ENCODE measurements at regions not wholly inside any gene's neighbourhood (a gene's known extent, or its start where the extent isn't known, plus 50 kb on each side); places are given as distances from the start of the nearest gene placed in this dataset.
"Not testable (repeated sequence)": the region's sequence is repeated elsewhere in the genome, so short reads cannot be mapped to it uniquely, and the experiment has no call there.

DNA sequence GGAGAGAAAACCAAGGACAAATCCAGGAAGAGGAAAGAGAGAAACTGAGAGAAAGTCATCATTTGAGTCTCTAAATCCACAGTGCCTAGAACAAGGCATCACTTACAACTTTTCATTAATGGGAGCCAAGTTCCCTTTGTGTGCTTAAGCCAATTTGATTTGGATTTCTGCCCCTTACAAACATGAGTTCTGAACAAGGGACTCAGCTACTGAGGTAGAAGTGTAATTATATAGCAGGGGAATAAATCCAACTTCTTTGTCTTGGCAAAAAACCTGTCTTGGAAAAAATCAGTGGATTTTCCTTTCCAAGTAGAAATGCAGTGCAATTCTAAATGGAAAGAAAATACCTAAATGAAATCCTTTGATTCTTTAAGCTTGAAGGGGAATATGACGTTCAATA, 307.2 kb upstream of the CNTN3 start:
- no peak for DNase-seq (ENCODE audit: low spot score)

DNA sequence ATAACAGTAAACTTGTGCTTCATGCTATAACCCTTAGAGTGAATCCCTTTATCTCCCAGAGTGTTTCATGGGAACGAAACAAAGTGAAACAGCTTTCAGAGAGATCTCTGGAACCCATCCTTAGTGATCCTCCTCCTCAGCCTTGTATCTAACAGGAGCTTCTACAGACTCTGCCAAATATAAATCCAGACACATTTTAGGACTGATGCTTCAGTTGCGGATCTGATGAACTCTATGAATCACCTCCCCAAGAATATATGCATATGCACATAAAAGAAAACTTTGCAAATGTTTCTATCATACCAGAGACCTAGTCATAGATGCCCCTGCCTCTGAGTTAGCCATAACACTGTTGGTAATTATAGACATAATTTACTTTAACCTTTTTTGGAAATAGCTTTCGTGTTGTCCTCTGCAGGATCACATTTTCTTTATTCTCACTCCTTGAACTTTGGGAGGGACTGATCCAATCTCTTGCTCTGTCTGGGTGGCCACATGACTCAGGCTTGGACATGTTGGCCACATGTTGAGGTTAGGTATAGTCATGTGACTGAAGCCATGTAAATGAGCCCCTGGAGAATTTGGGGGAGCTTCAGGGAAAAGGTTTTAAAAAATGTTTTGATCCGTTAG, 306.4 kb upstream of the CNTN3 start:
- DNase-seq (ENCODE audit: low spot score) = no peak

DNA sequence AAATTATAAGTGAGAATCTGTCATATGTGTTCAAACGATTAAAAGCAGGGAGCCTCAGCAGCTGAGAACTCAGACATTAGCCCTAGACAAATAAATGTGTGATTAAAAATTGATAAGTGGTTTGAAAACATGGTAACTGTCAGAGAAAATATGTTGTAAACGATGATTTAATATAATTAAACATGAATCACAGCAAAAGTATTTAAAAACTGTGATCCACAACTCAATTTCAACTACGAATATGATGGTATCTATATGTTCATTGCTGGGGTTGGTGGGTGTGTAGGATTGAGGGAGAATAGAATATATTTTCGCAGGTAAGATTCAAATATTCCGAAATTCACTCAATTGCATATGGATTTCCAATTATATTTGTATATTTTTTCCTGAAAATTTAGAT, 302.2 kb upstream of the CNTN3 start:
- no peak for DNase-seq (ENCODE audit: low spot score)

DNA sequence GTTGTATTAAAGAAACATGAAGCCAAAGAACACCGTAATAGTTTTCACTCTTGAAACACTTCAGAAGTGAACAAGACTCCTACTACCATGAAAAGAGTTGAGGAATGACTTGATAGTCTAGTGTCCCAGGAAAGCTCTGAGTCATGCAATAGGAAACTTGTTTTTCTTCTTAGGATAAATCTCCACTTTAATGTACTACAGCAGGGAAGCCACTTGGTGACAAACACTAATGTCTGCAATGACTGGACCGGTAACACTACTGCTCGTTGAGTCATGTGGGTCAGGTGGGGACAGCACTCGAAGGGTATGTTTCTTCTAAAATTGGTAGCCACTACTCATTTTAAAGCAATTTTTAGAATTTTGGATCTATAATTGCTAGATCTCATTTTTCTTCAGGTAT, 291.7 kb upstream of the CNTN3 start:
- no peak for DNase-seq (ENCODE audit: low spot score)

DNA sequence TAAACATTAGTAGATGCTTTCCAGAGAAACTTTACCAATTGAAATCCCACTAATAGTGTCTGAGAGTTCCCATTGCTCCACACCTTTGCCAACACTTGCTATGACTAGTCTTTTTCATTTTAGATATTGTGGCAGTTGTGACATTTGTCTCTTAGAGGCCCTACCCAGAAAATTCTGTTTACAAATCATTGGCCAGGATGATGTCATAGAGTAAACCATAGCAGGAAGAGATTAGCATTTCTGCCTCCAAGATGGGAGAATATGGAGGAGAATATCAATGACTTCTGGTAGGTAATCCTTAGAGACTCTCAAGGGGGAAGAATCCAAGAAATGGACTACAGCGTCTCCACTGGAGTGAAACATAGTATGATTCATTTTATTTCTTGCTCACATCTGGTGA, 291.0 kb upstream of the CNTN3 start:
- no peak for DNase-seq (ENCODE audit: low spot score)

DNA sequence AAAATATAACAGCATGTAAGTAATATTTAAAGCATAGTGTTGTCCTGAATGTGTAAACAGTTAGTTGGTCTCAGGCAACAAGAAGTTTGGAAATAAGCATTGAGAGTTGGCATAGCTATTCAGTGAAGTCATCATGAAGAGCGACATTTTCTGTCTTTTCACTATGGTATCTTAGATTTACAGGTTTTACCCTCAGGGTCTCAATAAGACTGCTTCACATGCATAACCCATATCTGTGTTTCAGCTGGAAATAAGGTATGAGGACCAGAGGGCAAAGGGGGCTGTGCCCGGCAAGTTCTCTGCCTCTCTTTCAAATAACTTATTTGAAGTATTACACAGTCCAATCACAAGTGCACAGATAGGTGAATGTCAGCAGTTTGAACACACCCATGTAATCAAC, 290.2 kb upstream of the CNTN3 start:
- DNase-seq (ENCODE audit: low spot score) = no peak

DNA sequence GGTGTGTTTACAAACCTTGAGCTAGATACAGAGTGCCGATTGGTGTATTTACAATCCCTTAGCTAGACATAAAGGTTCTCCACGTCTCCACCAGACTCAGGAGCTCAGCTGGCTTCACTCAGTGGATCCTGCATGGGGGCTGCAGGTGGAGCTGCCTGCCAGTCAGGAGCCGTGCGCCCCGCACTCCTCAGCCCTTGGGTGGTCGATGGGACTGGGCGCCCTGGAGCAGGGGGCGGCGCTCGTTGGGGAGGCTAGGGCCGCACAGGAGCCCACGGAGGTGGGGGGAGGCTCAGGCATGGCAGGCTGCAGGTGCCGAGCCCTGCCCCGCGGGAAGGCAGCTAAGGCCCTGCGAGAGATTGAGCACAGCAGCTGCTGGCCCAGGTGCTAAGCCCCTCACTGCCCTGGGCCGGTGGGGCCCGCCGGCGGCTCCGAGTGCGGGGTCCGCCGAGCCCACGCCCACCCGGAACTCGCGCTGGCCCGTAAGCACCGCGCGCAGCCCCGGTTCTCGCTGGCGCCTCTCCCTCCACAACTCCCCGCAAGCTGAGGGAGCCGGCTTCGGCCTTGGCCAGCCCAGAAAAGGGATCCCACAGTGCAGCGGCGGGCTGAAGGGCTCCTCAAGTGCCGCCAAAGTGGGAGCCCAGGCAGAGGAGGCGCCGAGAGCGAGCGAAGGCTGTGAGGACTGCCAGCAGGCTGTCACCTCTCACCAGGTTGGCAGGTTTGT, 285.5 kb upstream of the CNTN3 start:
- DNase-seq (ENCODE audit: low spot score) = not testable (repeated sequence)

DNA sequence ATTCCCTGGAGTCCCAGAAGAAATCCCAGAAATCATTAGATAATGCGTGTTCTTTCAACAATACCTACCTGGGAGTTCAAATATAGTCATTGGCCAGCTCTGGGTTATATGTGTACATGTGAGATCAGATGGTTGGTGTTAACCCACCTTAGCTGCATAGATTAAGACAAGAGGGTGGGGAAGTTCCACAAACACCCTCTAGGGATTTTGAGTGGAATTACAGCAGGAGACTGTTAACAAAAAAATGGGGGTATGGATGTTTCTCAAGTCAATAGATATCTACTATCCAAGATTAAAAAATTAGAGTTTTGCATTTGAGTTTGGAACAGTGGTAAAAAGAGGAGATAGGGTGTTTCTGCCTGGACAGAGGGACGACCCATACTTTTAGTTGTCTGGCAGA, 282.5 kb upstream of the CNTN3 start:
- no peak for DNase-seq (ENCODE audit: low spot score)

DNA sequence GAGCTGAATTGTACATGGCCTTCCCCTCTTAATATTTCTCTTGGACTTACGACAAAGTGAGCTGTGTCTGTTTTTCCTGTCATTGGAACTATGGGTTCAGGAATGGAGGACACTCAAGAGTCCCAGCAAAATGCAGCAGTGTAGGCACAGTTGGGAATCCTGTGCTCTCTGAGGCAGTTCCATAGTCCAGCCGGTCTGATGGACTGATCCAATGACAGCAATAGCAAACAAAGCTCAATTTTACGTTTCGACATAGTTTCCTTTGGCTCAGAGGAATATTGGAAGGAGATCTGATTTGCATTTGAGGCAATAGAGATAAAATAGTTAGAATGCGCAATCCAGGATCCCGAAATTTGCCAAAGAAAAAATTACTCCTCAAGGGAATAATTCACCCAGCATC, 276.9 kb upstream of the CNTN3 start:
- DNase-seq (ENCODE audit: low spot score) = no peak

DNA sequence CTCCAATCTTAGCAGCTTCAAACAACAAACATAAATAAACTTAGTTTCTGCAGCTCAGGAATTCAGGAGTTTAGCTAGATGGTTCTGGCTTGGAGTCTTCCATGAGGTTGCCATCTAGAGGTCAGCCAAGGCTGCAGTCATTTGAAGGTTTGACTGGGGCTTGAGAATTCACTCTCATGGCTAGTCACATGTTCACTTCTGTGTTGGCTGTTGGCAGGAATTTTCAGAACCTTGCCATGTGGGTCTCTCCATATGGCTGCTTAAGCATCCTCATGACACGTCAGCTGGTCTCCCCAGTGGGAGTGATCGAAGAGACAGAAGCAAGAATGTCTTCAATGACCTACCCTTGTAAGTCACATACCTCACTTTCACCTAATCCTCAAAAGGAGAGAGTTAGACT, 269.2 kb upstream of the CNTN3 start:
- no peak for DNase-seq (ENCODE audit: low spot score)

DNA sequence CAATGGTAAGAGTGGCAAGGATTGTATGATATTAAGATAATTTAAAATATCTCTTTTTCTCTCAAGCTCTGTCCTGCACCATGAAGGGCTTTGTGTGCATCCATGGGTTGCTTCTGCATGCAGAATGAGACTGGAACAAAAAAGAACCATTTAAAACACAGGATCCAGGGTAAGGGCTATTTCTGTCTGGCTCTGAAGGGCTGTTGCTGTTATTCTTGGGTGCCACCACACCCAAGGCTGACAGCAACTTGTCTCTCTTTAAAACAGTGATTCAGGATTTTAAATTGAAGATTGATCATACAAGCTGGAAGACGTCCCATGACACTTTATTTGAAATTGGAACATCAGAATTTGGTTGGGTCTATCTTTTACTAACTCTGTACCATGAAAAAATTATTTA, 268.8 kb upstream of the CNTN3 start:
- no peak for DNase-seq (ENCODE audit: low spot score)

DNA sequence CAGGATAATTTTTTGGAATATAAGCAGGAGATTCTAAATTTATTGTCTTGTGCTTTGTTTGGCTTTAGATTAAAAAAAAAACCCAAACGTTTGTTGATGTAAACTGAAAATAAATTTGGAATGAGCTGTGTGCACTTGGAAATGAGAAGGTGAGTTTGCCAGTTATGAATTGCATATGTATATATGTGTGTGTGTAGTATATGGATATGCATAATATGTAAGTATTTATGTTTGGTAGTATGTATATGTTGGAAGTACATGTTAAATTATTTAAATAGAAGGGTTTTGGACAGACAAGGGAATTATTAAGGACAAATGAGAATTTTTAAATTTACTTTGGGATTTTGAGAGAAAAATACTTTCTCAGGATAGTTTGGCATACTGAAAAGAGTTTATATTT, 265.8 kb upstream of the CNTN3 start:
- DNase-seq (ENCODE audit: low spot score) = no peak

DNA sequence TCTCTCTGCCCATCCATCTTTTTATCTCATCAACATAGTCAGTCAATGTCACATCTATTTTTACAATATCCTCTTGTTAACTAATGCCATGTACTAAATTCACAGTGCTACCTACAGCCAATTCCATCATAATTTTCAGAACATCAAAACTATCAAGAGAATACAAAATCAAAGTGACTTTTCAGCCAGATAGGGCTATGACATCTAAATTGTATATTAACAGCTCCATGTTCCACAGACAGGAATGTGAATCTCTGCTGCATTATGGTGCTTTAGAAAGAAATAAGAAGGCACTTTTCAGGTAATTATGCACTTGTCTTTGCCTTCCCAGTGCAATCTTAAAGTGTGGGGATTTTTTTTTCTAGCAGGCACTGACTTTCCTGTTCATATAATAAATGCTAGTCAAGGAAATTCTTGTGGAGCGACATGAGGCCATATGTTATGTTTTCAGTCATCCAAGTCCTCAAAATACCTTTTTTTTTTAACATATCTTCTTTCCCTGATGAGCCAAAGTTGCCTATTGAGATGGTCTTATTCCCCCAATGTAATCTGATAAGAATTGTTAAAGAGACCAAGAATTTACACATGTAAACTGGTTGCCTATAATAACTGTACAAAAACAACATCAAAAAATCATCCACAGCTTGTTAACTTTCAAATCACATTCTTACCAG, 252.0 kb upstream of the CNTN3 start:
- DNase-seq (ENCODE audit: low spot score) = no peak

DNA sequence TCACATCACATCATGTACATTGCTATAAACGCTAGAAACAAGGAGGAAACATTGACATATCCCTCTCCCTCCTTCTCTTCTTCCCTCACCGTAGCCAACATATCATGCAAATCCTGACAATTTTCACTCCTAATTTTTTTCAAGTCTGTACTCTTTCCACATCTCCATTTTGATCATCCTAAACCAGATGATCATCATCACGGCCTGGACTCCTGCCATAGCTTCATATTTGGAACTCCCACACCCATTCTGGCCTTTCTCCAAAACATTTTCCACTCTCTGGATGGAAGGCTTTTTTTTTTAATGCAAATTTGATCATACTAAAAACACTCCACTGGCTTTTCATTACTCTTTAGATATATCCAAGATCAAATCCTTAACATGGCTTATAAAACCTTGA, 248.0 kb upstream of the CNTN3 start:
- no peak for DNase-seq (ENCODE audit: low spot score)

DNA sequence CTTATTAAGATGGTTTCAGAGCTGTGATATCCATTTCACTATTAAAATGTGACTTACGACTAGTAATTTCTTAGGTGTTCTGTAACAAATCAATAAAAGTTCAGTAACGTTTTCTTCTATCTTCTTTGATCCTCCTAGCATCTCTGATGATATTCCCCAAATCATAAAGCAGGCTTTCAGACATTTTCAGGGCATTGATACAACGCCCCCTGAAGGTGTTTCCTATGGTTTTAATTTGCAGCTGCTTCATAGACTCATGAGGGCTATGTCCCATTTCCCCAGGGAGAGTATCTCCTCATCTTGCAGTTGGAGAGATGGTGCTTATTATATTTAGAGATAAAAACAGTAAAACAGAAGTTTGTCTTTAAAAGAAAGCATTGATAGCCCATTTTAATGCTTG, 246.8 kb upstream of the CNTN3 start:
- no peak for DNase-seq (ENCODE audit: low spot score)

DNA sequence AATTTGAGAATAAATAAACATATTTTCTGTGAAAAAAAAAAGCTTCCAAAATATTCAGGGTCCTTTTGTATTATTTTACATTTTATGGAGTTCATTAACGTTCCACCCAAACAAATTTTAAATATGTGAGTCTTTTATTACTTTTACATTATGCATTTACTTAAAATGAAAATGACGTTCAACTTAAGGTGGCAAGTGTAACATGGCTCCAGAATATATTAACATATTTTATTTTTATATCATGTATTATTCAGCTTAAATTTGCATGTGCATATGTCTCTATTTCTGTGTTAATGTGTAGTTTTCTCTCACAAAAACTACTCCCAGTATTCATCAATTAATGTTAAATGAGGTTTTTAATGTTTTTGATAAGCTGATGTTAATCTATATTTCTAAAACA, 243.6 kb upstream of the CNTN3 start:
- DNase-seq (ENCODE audit: low spot score) = no peak

DNA sequence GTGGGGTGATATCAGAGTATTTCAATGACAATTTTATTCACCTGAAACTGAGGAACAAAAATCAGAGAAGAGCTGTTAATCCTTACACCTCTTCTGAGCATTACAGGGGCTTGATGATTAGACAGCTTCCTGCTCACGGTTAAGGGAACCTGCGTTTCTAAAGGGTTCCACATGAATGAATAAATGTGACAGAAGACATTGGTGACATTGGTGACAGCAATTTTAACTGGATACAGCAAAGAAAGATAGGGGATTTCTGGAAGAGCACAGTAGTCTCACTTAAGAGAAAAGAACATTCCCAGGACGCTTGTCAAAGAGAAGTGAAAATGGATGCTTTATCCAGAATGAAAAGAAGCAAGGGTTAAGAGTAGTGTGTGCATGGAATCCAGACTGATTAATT, 235.9 kb upstream of the CNTN3 start:
- DNase-seq (ENCODE audit: low spot score) = no peak

DNA sequence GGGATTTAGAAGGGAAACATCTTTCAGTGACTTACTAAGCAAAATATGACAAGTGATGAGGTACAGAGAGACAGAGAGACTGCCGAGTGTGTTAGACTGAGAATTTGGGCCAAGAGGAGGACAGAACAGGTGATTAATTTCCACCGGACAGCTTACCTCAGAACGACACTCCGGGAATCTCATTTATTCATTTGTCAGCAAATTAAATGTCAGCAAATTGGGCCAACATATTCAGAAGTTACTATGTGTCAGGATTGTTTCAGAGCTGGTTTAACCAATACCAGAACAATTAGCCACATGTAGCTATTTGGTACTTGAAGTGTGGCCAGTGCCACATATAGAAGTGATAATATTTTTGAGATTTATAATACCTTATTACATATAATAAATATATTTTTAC, 232.6 kb upstream of the CNTN3 start:
- DNase-seq (ENCODE audit: low spot score) = no peak

DNA sequence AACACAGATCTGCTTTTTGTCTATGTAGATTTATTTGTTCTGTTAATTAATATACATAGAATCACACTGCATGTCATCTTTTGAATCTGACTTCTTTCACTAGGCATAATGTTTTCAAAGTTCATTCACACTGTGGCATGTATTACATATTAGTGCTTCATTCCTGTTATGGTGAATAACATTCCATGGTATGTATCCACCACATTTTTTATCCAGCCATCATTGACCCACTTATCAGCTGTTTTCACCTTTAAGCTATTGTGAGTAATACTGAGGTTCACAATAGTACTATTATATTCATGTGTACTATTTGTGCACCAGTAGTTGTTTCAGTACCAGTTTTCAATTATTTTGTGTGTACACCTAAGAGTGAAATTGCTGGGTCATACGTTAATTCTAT, 230.6 kb upstream of the CNTN3 start:
- no peak for DNase-seq (ENCODE audit: low spot score)

DNA sequence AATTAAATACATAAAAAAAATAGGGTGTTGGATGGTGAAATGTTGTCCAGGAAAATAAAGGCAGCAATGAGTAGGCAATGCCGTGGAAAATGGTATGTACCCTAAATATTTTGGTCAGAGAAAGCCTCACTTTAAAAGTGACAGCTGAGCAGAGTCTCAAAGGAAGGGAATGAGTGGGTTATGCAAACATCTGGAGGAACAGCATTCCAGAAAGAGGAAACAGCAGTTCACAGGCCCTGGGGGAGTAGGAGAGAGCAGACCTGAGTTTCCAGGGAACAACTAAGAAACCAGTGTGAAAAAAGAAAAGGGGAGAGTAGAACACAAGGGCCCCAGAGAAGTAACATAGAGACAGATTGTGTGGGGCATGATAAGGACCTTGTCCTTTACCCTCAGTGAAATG, 230.0 kb upstream of the CNTN3 start:
- DNase-seq (ENCODE audit: low spot score) = no peak

DNA sequence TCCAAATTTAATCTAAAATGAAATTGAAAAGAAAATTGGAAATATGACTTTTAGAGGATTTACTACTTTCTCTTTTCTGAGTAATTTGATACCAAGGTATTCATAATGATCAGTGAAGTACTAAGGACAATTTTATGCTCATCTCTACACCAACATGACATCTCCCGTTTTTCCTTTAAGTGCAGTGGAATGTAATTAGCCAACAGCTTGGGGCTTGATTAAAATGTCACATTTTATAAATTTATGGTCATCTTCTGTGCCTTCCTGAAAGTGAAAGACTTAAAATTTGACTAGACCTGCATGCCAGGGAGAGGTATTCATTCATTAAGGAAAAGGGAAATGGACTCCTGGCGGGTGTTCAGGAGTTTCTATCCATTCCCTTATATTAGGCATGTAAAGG, 228.2 kb upstream of the CNTN3 start:
- DNase-seq (ENCODE audit: low spot score) = no peak

DNA sequence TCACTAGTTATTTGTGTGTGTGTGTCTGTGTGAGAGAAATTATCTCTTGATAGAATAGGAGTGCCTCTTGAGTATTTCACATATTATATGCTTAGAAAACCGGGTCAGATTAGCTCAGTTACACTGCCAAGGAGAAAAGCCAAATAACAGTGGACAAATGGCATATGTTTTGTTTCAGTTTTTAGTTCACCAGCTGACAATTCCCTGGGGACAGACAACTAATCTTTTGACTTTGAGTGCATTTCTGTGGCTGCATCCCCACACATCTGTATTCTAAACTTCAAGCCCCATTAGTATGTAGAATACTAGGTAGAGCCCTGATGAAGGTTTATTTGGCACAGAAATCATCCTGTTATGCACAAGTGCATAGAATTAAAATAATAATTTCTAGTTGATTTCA, 227.7 kb upstream of the CNTN3 start:
- no peak for DNase-seq (ENCODE audit: low spot score)

DNA sequence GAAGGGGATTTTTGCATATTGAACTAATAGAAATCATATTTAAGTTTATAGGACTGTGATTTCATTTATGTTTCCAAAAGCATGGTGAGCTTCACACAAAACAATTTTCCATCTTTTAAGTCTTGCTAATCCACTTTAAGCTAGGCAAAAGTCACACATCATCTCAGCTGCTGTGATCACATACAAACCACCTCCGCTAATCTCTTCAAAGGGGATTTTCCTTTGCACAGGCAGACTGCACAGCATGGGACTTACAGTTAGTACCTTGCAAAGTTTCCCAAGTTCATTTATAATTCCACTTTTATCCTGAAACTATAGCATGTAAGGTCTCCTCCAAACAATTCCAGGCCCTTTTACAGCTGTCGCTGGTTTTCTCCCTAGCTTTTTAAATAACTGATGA, 225.1 kb upstream of the CNTN3 start:
- no peak for DNase-seq (ENCODE audit: low spot score)

DNA sequence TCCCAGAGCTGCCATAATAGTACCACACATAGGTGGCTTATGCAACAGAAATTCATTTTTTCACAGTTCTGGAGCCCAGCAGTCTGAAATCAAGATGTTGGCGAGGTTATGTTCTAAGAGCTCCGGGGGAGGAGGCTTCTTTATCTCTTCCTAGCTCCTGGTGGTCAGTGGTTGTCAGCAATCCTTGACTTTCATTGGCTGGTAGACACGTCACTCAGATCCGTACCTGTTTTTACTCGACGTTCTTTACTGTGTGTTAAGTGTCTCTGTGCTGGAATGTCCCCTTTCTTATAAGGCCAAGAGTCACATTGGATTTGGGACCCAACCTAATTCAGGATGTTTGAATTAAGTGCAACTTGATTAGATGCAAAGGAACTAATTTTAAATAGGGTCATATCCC, 218.5 kb upstream of the CNTN3 start:
- no peak for DNase-seq (ENCODE audit: low spot score)

Measured in pons (tissue), 1 donor.